OCI-LY1 (cell line): ENCODE measurements at regions not wholly inside any gene's neighbourhood (a gene's known extent, or its start where the extent isn't known, plus 50 kb on each side); places are given as distances from the start of the nearest gene placed in this dataset.

Experiments used
- H2AFZ ChIP-seq: fragments of 200-600 bp; sonication (generic), shearing (Covaris generic); 2 replicates; pipeline ENCODE4 v1.6.0; 2014; ENCODE audit warnings: antibody characterized with exemption, mild to moderate bottlenecking, low read length
- H3F3A ChIP-seq: fragments of 200-600 bp; sonication (generic), shearing (Covaris generic); 2 replicates; pipeline ENCODE4 v1.6.0; 2014; ENCODE audit warnings: mild to moderate bottlenecking, antibody characterized with exemption, low read length, moderate library complexity; ENCODE audit not compliant: insufficient read depth
- H3K27ac ChIP-seq: fragments of 200-600 bp; sonication (generic); 2 replicates; pipeline ENCODE4 v1.5.1; 2014; ENCODE audit warnings: low read length, mixed run types, mild to moderate bottlenecking, low read depth; ENCODE audit not compliant: poor library complexity, severe bottlenecking
- H3K27me3 ChIP-seq: fragments of 200-600 bp; sonication (generic); 2 replicates; pipeline ENCODE4 v1.6.0; 2014; ENCODE audit warnings: antibody characterized with exemption, mild to moderate bottlenecking, low read length, moderate library complexity; ENCODE audit not compliant: insufficient read depth
- H3K36me3 ChIP-seq: fragments of 200-600 bp; sonication (generic); 2 replicates; pipeline ENCODE4 v1.6.1; 2014; ENCODE audit warnings: mild to moderate bottlenecking, antibody characterized with exemption, low read length, moderate library complexity, mixed read lengths; ENCODE audit not compliant: insufficient read depth
- H3K4me1 ChIP-seq: fragments of 200-600 bp; sonication (generic); 2 replicates; pipeline ENCODE4 v1.5.1; 2014; ENCODE audit warnings: mild to moderate bottlenecking, low read length, moderate library complexity; ENCODE audit not compliant: insufficient read depth, severe bottlenecking
- H3K4me2 ChIP-seq: fragments of 200-600 bp; sonication (generic), shearing (Covaris generic); 2 replicates; pipeline ENCODE4 v1.6.1; 2014; ENCODE audit warnings: low read length
- H3K4me3 ChIP-seq: fragments of 200-600 bp; sonication (generic); 2 replicates; pipeline ENCODE4 v1.5.1; 2014; ENCODE audit warnings: low read length, low read depth, mild to moderate bottlenecking, mixed read lengths; ENCODE audit not compliant: poor library complexity, severe bottlenecking
- H3K79me2 ChIP-seq: fragments of 200-600 bp; shearing (Covaris generic); 2 replicates; pipeline ENCODE4 v1.6.1; 2016; ENCODE audit warnings: mixed run types, low read length, mixed read lengths; ENCODE audit not compliant: insufficient read depth
- H3K9ac ChIP-seq: fragments of 200-600 bp; sonication (generic), shearing (Covaris generic); 2 replicates; pipeline ENCODE4 v1.6.1; 2014; ENCODE audit warnings: mild to moderate bottlenecking, low read length, mixed read lengths
- H3K9me2 ChIP-seq: fragments of 200-600 bp; sonication (generic), shearing (Covaris generic); 2 replicates; pipeline ENCODE4 v1.6.1; 2014; ENCODE audit warnings: low read depth, mild to moderate bottlenecking, low read length, mixed read lengths
- H3K9me3 ChIP-seq: fragments of 200-600 bp; shearing (Covaris generic); 2 replicates; pipeline ENCODE4 v1.6.1; 2014; ENCODE audit warnings: low read length, mixed read lengths
- H4K20me1 ChIP-seq: fragments of 200-600 bp; sonication (generic), shearing (Covaris generic); 2 replicates; pipeline ENCODE4 v1.6.0; 2016; ENCODE audit warnings: mild to moderate bottlenecking, low read length; ENCODE audit not compliant: insufficient read depth
- CTCF ChIP-seq: fragments of 200-600 bp; sonication (generic), shearing (Covaris generic); IDR thresholded peaks from 2 replicates; pipeline ENCODE4 v1.5.1; 2017; ENCODE audit warnings: mild to moderate bottlenecking, antibody characterized with exemption, low read length, moderate library complexity, mixed read lengths
- EZH2 ChIP-seq: fragments of 200-600 bp; sonication (generic), shearing (Covaris generic); IDR thresholded peaks from 2 replicates; pipeline ENCODE4 v1.8.0; 2017; ENCODE audit warnings: borderline replicate concordance, mixed run types, mild to moderate bottlenecking, antibody characterized with exemption, low read length, moderate library complexity, mixed read lengths

- Histone ChIP-seq H3K9me2 (no peaks in the 10 kb centered on the region), H3F3A (no peaks in the 10 kb centered on the region), H4K20me1 (no peaks in the 10 kb centered on the region), H3K79me2 (no peaks in the 10 kb centered on the region), H3K9me3 (no peaks in the 10 kb centered on the region), H3K36me3 (no peaks in the 10 kb centered on the region), H3K4me1 (no peaks in the 10 kb centered on the region), H3K27ac (no peak overlapping the region), H3K9ac (no peak overlapping the region), H3K27me3 (no peaks in the 10 kb centered on the region), H3K4me2 (no peak overlapping the region), H3K4me3 (no peak overlapping the region), H2AFZ (no peak overlapping the region)
- no peak for TF ChIP-seq CTCF
- TF ChIP-seq EZH2: no peak
Measured at GRCh38 chr3:110736332-110736731, 335.3 kb upstream of the NECTIN3 start.

GRCh38 chr3:110738531-110738930, 333.1 kb upstream of the NECTIN3 start:
- Histone ChIP-seq H3K4me1 (no peaks in the 10 kb centered on the region), H3K9me2 (no peaks in the 10 kb centered on the region), H3K27ac (no peak overlapping the region), H2AFZ (no peak overlapping the region), H3K9me3 (no peaks in the 10 kb centered on the region), H3K27me3 (no peaks in the 10 kb centered on the region), H3K4me3 (no peak overlapping the region), H3K9ac (no peak overlapping the region), H3K4me2 (no peak overlapping the region), H3K79me2 (no peaks in the 10 kb centered on the region), H3K36me3 (no peaks in the 10 kb centered on the region), H3F3A (no peaks in the 10 kb centered on the region), H4K20me1 (no peaks in the 10 kb centered on the region)
- no peak for TF ChIP-seq EZH2
- TF ChIP-seq CTCF: no peak

- no peaks in the 10 kb centered on the region for H3K79me2 ChIP-seq
- no peaks in the 10 kb centered on the region for H3K36me3 ChIP-seq
- H3K9me3 ChIP-seq: no peaks in the 10 kb centered on the region
- H3K4me3 ChIP-seq: no peak overlapping the region
- H3K27ac ChIP-seq: no peak overlapping the region
- no peaks in the 10 kb centered on the region for H3K9me2 ChIP-seq
- no peaks in the 10 kb centered on the region for H3K4me1 ChIP-seq
- H4K20me1 ChIP-seq: no peaks in the 10 kb centered on the region
- no peak overlapping the region for H3K9ac ChIP-seq
- no peaks in the 10 kb centered on the region for H3K27me3 ChIP-seq
- H3K4me2 ChIP-seq: no peak overlapping the region
- no peak overlapping the region for H2AFZ ChIP-seq
- TF ChIP-seq EZH2 (no peak), CTCF (no peak)
- H3F3A ChIP-seq: no peaks in the 10 kb centered on the region
Measured at GRCh38 chr3:110741891-110742290, 329.7 kb upstream of the NECTIN3 start.
